Breast epithelium (tissue), 4 donors: ENCODE measurements at regions not wholly inside any gene's neighbourhood (a gene's known extent, or its start where the extent isn't known, plus 50 kb on each side); places are given as distances from the start of the nearest gene placed in this dataset.

ENCODE experiments used
- DNase-seq, 2 donors: peaks; one replicate each; pipeline ENCODE4 v3.0.0-alpha.2; 2019; ENCODE audit warnings: low spot score in 2 of 2
- H3K27ac ChIP-seq, 2 donors: fragments of 200-600 bp; sonication (generic) in 1 of 2; one replicate each; pipeline ENCODE4 v1.5.1; 2016 to 2019; ENCODE audit warnings: mild to moderate bottlenecking in 1 of 2
- H3K27me3 ChIP-seq, 2 donors: fragments of 200-600 bp; sonication (generic) in 1 of 2; one replicate each; pipeline versions ENCODE4 v1.5.1 to v1.6.0; 2017 to 2019; ENCODE audit warnings: control low read depth in 1 of 2, mild to moderate bottlenecking in 1 of 2
- H3K36me3 ChIP-seq: fragments of 200-600 bp; one replicate; pipeline ENCODE4 v1.5.1; 2019
- H3K4me1 ChIP-seq, 2 donors: fragments of 200-600 bp; sonication (generic); one replicate each; pipeline ENCODE4 v1.5.1; 2016 to 2019; ENCODE audit warnings: control low read depth in 1 of 2
- H3K4me3 ChIP-seq, 3 donors: fragments of 200-600 bp; sonication (generic); 1 replicate in 2 of 3; 2 replicates in 1 of 3; pipeline ENCODE4 v1.5.1; 2016 to 2019; ENCODE audit warnings: mild to moderate bottlenecking in 3 of 3, moderate library complexity in 2 of 3
- H3K9me3 ChIP-seq, 2 donors: fragments of 200-600 bp; sonication (generic) in 1 of 2; one replicate each; pipeline ENCODE4 v1.5.1; 2016 to 2019; ENCODE audit warnings: control low read depth in 1 of 2
- POLR2A ChIP-seq: fragments of 450-650 bp; IDR thresholded peaks from one replicate; pipeline ENCODE4 v1.6.1; 2016; ENCODE audit warnings: antibody characterized with exemption, mild to moderate bottlenecking, moderate library complexity
- POLR2AphosphoS5 ChIP-seq, 3 donors: sonication (generic); formaldehyde crosslinking; IDR thresholded peaks; one replicate each; pipeline ENCODE4 v1.6.1; 2017; ENCODE audit warnings: antibody characterized with exemption in 3 of 3
- intact Hi-C: fragments of 100-400 bp; cut with DNase I; formaldehyde crosslinking; loops from one replicate; pipeline ENCODE4 v1.15.1; 2023; ENCODE audit warnings: low total_unique reads
- TF ChIP-seq, protein P1 (sequence below), 3 donors: fragments of 450-650 bp; IDR thresholded peaks; one replicate each; pipeline ENCODE4 v1.5.1; 2016 to 2017; ENCODE audit warnings: antibody characterized with exemption in 3 of 3, mild to moderate bottlenecking in 3 of 3, moderate library complexity in 3 of 3

DNA sequence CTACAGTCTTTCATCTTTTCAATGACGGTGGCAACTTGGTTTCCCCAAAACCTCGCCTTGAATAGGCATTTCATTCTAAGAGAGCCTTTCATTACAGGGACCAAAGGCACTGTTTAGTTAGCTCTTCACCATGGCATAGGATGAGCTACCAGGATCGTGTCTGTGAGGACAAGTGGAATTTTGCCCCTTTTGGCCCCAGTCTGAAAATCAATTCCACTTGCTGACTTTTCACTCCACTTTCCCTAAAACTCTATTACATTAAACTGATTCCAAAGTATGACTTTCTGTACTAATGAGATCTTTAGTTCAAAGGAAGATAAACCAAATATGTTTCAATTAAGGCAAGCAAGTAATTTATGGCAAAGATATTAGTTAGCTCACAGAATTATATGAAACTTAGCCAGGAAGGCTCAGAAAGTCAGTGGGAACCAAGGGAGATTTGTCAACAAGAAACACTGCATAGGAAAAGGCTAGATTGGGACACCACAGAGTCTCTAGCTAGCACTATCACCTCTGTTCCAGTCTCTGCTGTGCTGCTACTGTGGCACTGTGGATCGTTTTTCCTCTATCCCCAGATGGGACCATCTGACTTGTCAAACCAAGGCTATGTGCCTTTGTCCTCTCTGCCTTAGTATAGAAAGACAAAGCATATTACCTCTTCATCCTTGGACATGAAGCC is 145.6 kb downstream of the SLC7A11 start:
- Histone ChIP-seq H3K4me3 (no peak overlapping the region), H3K4me1 (no peaks in the 10 kb centered on the region), H3K27ac (no peak overlapping the region), H3K9me3 (no peaks in the 10 kb centered on the region), H3K36me3 (no peaks in the 10 kb centered on the region), H3K27me3 (no peaks in the 10 kb centered on the region)
- no peak for DNase-seq
- intact Hi-C loops: no loop called here
- TF ChIP-seq, protein P1, sequence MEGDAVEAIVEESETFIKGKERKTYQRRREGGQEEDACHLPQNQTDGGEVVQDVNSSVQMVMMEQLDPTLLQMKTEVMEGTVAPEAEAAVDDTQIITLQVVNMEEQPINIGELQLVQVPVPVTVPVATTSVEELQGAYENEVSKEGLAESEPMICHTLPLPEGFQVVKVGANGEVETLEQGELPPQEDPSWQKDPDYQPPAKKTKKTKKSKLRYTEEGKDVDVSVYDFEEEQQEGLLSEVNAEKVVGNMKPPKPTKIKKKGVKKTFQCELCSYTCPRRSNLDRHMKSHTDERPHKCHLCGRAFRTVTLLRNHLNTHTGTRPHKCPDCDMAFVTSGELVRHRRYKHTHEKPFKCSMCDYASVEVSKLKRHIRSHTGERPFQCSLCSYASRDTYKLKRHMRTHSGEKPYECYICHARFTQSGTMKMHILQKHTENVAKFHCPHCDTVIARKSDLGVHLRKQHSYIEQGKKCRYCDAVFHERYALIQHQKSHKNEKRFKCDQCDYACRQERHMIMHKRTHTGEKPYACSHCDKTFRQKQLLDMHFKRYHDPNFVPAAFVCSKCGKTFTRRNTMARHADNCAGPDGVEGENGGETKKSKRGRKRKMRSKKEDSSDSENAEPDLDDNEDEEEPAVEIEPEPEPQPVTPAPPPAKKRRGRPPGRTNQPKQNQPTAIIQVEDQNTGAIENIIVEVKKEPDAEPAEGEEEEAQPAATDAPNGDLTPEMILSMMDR (IDR thresholded peaks at IDR 0.05): no peak
- no peak for TF ChIP-seq POLR2A
- no peak for TF ChIP-seq POLR2AphosphoS5 (IDR thresholded peaks at IDR 0.05)

DNA sequence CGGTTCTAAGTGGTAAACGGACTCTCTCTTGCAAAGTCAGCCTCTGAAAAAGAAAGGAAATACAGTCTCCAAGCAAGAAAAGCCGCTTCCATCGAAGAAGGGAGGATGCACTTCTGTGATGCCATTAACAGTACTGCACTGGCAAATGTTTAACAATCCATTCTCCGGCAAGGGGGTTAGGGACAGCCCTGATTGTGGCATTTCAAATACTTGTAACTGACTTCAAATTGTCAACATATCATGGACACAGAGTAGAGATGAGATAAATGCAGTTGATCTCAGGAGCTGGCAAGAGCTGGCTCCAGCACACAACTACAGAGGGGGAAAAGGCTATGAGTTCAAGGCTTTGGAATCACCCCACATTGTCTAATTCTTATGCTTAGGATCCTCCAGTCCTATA is 146.8 kb downstream of the SLC7A11 start:
- Histone ChIP-seq H3K27ac (no peak overlapping the region), H3K36me3 (no peaks in the 10 kb centered on the region), H3K9me3 (no peaks in the 10 kb centered on the region), H3K27me3 (no peaks in the 10 kb centered on the region), H3K4me1 (no peaks in the 10 kb centered on the region), H3K4me3 (no peak overlapping the region)
- intact Hi-C loops: no loop called here
- no peak for DNase-seq
- TF ChIP-seq POLR2AphosphoS5 (IDR thresholded peaks at IDR 0.05) (no peak), POLR2A (no peak)

DNA sequence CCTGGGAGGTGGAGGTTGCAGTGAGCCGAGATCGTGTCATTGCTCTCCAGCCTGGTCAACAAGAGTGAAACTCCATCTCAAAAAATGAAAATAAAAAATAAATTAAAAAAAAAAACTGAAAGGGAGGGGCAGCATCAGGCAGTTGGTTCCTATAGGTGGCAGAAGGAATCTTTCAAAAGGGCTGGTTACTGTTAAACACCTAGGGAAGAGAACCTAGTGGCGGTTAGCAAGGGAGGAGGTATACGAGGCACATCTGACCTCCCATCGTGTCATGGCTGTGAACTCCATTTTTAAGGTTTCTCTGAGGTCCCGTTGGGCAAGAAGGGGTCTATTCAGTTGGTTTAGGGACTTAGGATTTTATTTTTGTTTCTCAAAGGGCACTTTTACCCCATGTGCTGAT is 150.1 kb downstream of the SLC7A11 start:
- Histone ChIP-seq H3K27me3 (no peaks in the 10 kb centered on the region), H3K4me1 (no peaks in the 10 kb centered on the region), H3K9me3 (no peaks in the 10 kb centered on the region), H3K27ac (no peak overlapping the region), H3K36me3 (no peaks in the 10 kb centered on the region), H3K4me3 (no peak overlapping the region)
- no peak for DNase-seq
- intact Hi-C loops: no loop called here
- TF ChIP-seq POLR2A (no peak), POLR2AphosphoS5 (IDR thresholded peaks at IDR 0.05) (no peak)
- TF ChIP-seq, protein P1 (IDR thresholded peaks at IDR 0.05): no peak

DNA sequence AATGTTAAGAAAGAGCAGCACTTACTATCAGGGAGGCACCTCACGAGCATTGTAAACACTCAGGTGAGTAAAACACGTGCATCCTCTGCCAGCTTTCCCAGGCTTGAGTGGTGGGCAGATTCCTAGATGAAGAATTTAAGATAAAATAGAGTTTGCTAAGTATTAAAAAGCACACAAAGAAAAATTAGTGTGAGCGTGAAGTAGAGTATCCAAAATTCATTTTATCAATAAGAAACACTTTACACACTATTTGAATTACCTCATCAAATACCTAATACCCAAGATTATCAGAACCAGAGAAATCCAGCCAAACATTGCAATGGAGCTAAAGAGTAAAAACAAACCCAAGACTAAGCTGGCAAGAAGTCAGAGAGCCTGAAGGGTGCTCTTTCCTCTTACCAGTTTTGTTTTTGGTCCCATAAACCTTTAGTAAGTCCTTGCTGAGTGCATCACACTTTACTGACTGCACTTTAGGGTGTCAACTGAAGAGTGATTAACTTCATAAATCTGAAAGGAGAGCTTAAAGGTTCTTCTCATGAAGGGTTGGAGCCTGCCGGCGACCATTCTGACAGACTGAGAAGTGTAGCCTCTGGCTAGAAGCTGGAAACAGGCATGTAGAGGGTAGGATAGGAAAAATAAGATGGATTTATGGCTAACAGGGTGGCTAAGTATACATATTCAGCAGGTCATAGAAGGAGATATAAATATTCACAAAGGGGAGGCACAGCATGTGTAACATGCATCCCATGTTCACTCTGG is 151.1 kb downstream of the SLC7A11 start:
- no peak for DNase-seq
- Histone ChIP-seq H3K27ac (no peak overlapping the region), H3K27me3 (no peaks in the 10 kb centered on the region), H3K4me3 (no peak overlapping the region), H3K36me3 (no peaks in the 10 kb centered on the region), H3K4me1 (no peaks in the 10 kb centered on the region), H3K9me3 (no peaks in the 10 kb centered on the region)
- TF ChIP-seq, protein P1 (IDR thresholded peaks at IDR 0.05): no peak
- no peak for TF ChIP-seq POLR2AphosphoS5 (IDR thresholded peaks at IDR 0.05)
- TF ChIP-seq POLR2A: no peak
- intact Hi-C loops: no loop called here

DNA sequence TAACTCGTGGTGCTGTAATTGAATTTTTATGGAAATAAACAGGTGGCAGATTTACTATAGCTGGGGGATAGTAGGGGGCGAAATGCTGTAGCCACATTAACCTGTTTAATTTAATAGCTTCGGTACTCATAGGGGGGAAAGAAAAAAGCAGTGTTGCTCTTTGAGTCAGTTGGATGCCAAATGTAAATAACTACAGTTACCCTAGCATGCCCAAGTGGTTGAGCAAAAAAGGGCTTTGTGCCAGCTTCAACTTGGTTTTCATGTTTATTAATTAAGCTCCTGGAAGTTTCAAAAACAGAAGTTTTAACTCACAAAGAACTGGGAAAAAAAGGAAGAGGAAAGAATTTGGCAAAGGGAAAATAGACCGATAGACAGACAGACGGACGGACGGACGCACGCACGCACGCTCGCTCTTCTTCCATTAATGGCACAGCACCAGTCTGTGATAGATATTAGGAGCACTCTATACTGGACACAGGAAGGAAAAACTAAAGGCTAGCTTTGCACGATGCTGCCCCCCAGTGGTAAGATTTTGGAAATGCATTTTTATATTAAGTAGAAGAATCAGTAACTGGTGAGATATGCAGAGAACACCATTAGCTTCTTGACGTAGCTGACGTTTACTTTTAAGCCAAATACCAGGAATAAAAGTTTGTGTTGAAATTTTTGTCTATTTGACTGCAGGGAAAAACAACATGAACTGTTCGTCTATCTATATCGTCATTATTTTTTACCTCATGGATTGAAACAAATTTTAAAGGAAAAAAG is 151.8 kb downstream of the SLC7A11 start:
- Histone ChIP-seq H3K4me3 (peak overlapping the region in 2 of 3 donors; percentile 32 to 54), H3K9me3 (no peaks in the 10 kb centered on the region), H3K27me3 (no peaks in the 10 kb centered on the region), H3K4me1 (no peaks in the 10 kb centered on the region), H3K36me3 (no peaks in the 10 kb centered on the region), H3K27ac (no peak overlapping the region)
- DNase-seq: peak in 1 of 2 donors; percentile 28
- TF ChIP-seq POLR2A: no peak
- TF ChIP-seq, protein P1 (IDR thresholded peaks at IDR 0.05): peak; percentile 65 to 75 (median 72)
- intact Hi-C loops: no loop called here
